HS-27A (cell line): ENCODE measurements at regions not wholly inside any gene's neighbourhood (a gene's known extent, or its start where the extent isn't known, plus 50 kb on each side); places are given as distances from the start of the nearest gene placed in this dataset.
"Not testable (repeated sequence)": the region's sequence is repeated elsewhere in the genome, so short reads cannot be mapped to it uniquely, and the experiment has no call there.

Experiments used
- DNase-seq: peaks from one replicate; pipeline ENCODE4 v3.0.0-alpha.2; 2012; ENCODE audit warnings: low read depth, missing footprints

DNA sequence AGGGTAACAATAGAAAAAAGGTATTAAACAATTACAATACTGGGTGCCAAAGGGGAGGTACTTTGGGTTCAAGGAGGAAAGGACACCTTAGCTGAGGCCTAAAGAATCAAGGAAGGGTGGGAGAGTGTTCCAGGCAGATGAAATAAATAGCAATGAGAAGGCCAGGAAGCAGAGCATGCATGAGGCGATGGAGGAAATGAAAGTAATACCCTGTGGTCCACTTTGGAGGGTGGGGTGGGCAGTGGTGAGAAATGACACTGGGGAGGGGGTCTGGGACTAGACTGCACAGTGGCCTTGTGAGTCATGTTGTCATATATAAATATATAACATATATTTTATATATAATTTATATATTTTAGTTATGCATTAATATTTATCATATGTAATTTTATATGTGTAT is 55.9 kb downstream of the BHLHE40 start:
- no peak for DNase-seq

DNA sequence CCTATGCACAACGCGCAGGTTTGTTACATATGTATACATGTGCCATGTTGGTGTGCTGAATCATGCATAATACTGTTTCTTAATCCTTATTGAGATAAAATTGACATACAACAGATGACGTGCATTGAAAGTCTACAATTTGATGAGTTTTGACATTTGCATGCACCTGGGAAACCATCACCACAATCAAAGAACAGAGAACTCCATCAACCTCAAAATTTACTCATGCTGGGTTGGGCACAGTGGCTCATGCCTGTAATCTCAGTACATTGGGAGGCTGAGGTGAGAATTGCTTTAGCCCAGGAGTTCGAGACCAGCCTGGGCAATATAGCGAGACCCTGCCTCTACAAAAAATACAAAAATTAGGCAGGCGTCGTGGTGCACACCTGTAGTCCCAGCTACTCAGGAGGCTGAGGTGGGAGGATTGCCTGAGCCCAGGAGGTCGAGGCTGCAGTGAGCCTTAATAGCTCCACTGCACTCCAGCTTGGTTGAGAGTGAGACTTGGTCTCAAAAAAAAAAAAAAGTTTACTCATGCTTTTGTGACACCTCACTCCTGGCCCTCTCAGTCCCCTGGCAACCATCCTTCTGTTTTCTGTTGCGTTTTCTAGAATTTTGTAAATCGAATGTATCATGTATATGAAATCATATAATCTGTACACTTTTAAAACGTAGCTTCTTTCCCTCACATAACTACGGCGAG is 56.6 kb downstream of the BHLHE40 start:
- no peak for DNase-seq

DNA sequence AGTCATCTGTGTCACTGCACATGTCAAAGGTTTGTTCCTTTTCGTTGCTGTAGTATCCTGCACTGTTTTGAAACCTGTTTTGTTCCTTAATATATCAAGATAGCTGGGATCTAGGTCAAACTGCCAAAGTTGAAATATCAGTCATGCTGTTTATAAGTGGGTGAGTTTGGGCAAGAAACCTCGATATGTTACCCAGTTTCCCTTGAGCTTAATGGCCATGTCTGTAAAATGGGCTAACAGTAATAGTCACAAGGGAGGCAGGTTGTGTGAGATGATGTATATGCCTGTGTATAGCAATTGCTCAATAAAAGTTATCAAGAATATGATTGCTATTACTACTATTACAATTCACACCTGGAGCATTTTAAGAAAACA is 57.1 kb downstream of the BHLHE40 start:
- DNase-seq = no peak

DNA sequence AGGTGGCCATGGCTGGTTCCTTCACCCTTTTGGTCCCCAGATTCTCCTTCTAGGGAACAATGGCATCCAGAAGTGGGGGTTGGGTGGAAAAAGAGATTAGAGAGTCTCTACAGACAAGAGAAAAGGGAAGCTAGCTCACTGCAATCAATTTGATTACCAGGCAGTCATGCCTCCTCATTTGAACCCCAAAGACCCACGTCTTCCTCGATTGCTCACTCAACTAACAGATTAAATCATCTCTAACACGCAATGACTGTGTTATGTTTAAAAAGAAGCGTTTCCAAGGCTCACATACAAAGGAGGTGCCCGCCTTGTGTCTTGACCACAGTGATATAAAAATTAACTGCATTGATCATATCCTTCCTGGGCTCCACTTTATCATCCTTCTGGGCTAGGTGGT is 57.6 kb downstream of the BHLHE40 start:
- no peak for DNase-seq

DNA sequence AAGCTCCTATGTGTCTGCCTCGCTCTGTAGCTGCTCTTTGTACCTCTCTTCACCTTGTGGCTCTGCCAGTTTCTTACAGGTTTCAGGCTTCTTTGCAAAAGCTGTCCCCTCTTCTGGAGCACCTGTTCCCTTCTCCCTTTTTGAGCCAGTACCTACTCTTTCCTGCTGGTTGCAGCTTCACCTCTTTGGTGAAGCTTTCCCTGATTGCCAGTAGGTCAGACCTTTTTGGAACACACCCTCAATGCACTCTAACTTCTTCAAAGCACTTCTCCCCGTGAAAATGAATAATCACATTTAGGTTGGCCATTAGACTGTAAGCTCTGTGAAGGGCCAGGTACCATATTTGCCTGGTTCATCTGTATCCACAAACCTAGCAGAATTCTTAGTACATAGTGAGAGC is 60.3 kb downstream of the BHLHE40 start:
- no peak for DNase-seq

DNA sequence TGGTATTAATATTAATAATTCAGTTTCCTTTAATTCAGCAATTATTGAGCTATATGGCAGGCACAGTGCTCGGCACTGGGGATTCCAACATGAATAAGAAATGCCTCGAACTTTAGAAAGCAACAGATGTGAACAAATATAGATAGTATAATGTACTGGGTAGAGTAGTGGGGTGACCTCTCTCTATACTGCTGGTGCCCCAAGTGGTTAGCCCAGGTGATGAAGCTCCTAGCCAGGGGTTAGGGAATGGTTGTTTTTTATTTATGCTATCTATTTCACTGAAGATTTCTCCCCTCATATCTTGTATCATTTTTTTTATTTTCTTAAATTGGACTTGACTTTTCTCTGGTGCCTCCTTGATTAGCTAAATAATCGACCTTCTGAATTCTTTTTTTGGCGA is 62.1 kb downstream of the BHLHE40 start:
- DNase-seq = no peak

DNA sequence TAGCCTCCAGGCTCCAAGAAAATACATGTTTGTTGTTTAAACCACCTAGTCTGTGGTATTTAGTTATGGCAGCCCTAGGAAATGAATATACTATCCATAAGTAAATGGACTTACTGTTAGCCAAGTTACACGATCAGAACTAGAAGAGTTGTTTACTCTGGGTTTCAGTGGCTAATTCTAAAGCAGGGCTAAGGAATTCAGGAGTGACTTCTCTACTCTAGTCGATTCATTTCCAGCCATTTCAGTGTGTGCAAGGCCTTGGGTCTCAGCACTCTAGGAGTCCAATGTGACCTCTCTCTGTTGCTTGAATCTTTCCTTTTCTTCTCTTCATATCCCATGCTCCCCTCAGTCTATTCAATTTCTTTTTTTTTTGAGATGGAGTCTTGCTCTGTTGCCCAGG is 66.7 kb downstream of the BHLHE40 start:
- DNase-seq = no peak

DNA sequence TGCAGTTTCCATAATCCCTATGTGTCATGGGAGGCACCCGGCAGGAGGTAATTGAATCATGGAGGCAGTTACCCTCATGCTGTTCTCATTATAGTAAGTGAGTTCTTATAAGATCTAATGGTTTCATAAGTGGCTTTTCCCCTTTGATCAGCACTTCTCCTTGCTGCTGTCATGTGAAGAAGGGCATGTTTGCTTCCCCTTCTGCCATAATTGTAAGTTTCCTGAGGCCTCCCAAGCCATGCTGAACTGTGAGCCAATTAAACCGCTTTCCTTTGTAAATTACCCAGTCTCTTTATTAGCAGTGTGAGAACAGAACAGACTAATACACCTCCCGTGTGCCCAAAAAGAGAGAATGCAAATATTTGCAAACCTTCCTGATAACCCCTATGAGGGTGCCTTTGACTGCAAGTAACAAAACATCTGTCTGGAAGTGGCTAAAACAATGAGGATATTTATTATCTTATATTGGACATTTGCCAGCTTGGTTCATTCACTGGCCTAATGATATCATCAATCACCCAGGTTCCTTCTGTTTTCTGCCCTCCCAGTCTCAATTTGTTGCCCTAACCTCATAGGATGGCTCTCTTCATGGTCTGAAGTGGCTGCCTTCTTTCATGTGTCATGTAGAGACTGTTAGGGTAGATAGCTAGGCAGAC is 68.7 kb downstream of the BHLHE40 start:
- DNase-seq = no peak

DNA sequence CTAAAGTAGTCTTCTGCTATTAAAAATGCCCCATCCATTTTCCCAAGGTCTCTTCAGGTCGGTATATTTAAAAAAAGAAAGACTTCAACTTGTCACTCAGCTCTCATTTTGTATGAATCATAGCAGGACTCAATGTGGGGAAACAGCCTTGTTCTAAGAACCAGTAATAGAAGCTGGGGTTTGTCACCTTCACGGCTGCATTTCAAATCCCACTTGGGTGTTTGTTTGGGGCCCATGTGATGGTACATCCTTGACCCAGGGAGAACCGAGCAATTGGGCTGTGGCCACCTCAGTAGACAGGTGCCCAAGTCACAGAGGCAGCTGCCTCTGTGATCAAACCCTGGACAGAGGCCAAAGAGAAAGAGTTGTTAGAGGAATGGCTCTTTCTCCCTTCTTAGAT is 70.3 kb upstream of the ARL8B start:
- no peak for DNase-seq

DNA sequence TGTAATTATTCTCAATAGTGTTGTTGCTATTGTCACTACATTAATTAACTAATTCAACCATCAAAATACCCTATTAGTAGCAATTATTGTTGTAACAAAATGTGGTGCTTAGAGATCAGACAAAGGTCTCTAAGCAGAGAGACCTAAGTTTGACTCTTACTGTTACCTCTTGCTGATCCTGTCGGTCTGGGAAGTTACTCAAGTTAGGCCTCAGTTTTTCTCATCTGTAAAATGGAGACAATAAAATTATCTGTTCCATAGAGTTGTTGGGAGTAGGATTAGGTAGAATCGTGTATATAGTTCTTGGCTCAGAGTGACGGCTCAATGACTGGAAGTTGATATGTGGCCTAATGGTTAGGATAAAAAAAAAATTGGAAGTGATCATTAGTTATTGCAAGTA is 69.8 kb upstream of the ARL8B start:
- no peak for DNase-seq

DNA sequence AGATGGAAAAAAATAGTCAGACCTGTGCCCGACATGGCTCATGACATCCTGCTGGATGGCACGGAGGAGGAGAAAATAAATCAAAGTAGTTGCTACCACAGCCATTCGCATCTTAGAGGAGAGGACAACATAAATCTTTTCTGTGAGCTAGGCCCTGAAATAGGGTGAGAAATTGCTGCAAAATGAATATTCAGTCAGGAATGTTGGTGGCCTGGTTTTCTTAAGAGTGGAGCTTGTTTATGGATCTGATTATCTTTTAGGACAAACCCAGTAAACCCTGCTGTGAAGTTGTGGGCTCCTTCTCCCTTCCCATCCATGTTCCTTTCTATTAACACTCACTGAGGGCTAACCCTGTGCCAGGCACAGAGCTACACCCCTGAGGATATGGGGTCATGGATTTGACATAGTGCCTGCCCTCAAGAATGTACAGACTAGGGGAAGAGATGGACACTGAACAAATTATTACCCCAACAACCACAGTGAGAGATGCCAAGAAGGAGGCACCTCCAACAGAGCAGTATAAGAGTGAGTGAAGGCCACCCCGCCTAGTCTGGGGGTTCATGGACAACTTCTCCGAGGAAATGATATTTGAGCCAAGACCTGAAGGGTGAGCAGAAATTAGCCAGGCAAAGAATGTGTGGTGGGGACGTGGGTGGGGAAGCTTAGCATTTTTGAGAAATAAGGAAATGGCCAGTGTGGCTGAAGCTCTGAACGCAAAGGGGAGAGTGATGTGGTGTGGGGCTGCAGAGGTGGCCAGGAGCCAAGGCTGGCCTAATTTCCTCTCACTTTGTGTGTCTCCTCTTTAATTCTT is 68.9 kb upstream of the ARL8B start:
- DNase-seq = peak; percentile 20

DNA sequence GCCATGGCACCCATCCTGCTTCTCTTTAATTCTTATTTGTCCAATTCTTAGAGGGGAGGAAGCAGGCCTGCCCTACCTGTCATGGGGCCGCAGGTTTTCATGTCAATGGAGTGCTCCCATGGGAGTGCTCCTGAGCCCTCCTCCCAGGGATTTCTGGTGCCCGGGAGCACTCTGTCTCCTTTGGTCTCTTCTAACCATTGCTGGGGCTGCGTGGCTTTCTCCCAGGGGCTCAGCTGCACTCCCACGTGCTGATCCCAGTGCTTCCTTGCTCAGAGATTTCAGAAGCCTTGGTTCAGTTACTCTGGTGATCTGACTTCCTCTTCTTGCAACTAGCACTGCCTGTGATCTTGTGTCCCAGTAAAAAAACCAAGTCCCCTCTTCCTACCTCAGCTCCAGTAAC is 68.0 kb upstream of the ARL8B start:
- no peak for DNase-seq

DNA sequence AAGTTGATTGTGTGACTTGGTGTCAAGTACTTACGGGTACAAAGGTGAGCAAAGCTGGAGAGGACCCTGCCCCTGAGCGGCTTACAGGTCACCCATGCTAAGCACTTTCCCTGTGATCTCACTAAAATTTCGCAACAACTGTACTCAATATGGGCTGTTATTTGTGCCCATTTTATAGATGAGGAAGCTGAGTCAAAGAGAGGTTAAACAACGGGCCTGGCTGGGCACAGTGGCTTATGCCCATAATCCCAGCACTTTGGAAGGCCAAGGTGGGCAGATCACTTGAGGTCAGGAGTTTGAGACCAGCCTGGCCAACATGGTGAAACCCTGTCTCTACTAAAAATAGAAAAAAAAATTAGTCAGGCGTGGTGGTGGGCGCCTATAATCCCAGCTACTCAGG is 67.5 kb upstream of the ARL8B start:
- not testable (repeated sequence) for DNase-seq

DNA sequence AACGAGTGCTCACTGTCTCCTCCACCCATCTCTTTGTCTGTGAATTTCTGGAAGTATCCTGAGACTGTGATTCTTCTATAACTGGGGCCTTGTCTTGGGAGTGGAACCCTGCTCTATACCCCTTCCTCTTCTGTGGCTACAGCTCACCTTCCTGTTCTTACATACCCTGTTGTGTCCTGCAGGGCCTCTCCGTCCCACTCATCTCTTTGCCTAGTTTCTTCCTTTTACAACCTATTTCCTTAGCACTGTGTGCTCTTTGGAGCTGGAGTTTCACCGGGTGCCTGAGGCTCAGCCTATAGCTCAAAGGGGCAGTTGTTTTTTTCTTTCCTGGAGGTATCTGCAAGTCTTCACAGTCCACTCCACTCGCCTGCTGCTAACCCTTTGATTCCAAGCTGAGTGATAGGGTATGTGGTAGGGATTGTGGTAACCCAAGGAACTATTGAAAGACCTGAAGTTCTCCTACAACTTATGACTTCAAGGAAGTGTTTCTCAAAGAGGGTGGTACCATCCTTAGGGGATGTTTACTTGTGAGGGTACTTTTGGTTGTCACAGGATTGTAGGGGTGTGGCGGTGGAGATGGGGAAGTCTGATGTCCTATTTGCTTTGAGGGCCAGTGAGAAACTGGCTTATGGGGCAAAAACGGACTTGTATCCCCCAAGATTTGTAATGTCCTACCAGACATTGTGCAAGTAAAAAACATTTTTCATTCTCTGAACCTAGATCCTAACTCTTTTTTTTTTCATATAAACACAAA is 66.6 kb upstream of the ARL8B start:
- no peak for DNase-seq

DNA sequence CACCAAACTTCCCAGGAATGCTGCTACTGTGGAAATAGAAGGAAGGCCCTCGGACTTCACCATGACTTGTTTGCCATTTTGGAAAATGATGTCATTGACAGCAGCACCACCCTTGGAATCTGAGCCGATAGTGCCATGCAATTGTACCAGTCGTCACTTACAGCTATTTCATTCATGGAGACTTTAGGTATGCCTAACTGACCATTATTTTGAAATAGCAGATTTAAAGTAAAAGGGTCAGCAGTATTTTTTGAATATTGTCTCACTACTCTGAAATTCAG is 66.0 kb upstream of the ARL8B start:
- no peak for DNase-seq

DNA sequence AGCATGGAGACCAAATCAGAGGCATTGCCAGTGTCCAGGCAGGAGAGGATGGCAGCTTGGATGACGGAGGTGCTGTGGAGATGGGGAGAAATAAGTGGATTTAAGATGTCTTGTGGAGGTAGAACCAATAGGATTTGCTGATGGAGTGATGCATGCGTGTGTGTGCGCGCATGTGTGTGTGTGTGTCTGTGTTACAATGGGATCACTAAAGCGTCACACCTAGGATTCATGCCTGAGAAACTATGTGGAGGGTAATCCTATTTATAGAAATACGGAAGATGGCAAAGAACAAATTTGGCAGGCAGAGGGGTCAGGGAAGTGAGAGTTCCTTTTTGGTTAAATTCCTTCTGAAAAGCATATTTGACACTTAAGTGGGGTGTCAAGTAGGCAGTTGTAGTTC is 64.8 kb upstream of the ARL8B start:
- DNase-seq = no peak

DNA sequence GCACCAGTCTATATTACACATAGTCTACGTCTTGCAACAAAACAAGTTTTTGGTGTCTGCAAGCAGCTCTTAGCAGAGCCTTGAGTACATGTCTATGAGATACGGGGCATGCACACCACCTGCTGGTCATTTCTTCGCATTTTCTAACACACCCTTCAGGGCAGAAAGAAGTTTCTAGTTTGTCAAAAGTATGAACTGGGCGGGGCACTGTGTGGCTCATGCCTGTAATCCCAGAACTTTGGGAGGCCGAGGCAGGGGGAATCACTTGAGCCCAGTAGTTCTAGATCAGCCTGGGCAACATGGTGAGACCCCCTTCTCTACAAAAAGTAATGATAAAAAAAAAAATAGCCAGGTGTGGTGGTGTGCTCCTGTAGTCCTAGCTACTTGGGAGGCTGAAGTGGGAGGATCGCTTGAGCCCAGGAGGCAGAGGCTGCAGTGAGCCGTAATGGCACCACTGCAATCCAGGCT is 64.2 kb upstream of the ARL8B start:
- peak; percentile 65 for DNase-seq

DNA sequence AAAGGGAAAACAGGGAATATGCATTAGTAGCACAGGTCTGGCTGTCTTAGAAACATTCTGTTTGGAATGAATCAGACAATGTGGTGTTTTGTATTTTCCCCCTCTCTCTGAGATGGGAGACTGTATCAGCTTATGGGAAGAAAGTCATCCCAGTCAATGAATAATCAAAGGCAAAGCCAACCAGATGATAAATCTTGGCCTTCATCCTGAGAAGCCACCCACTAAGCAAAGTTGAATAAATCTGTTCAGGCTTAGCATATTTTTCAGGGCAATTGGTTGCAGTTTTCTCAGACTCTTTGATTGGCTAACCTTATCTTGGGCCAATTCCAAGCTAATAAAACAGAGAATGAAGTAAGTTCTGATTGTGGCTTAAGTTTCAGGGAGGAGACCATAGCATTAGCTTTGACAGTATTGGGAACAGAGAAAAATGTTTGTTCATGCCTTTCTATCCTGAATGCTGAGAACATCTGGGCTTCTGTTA is 63.6 kb upstream of the ARL8B start:
- no peak for DNase-seq

DNA sequence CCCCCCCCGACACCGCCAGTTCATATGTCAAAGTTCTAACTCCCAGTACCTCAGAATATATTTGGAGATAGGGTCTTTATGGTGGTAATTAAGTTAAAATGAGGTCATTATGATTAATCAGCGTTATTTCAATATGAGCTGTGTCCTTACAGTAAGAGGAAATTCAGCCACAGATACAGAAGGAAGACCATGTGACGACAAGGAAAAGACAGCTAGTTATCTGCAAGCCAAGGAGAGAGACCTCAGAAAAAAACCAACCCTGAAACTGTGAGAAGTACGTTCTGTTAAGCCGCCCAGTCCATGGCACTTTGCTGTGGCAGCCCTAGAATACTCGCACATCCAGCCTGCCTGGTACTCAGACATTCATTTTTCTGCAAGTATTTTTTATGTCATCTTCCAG is 62.3 kb upstream of the ARL8B start:
- DNase-seq = no peak

DNA sequence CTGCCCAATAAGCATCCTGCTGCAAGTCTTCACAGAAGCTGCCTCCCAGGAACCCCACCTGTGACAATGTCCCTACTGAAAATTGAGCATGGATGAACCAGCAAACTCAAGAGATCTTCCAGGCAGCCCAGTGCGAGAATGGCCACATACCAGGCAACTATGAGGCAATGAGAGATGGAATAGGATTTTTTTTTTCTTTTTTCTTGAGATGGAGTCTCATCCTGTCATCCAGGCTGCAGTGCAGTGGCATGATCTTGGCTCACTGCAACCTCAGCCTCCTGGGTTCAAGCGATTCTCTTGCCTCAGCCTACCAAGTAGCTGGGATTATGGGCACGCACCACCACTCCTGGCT is 60.9 kb upstream of the ARL8B start:
- DNase-seq = no peak

DNA sequence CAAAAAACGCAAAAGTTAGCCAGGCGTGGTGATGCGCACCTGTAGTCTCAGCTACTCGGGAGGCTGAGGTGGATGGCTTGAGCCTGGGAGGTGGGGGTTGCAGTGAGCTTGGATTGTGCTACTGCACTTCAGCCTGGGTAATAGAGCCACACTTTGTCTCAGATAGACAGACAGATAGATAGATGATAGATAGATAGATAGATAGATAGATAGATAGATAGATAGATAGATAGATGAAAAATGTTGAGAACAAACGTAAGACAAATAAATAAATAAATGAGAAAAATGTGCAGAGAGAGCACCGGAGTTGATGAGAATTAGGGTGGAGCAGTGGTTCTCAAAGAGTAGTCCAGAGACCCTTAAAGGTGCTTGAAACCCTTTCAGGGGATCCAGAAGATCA is 58.4 kb upstream of the ARL8B start:
- no peak for DNase-seq

DNA sequence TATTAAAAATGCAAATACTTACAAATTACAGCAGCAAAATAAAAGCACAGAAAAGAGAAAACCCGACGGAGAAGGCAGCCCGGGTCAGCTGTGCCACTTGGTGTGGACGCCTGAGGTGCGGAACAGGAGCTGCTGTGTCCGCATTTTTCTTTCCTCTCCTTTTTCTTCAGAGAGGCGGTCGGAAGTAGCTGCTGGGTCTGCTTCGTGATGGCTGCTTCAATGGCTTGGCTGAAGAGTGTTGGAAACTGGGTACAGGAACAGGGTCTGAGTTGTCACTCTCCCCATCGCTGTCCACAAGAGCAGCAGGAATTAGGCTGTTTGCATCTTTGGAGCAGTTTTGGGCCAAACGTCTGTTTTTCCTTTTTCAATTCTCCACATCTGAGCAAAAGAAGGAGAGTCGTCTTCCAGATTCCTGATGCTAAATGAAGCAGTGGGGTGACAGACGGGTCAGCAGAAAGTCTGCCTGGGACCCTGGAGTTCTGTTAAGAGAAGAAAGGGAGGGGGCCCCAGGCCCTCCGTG is 53.5 kb upstream of the ARL8B start:
- DNase-seq = no peak
